Spleen (tissue), 11 donors: ENCODE measurements at regions not wholly inside any gene's neighbourhood (a gene's known extent, or its start where the extent isn't known, plus 50 kb on each side); places are given as distances from the start of the nearest gene placed in this dataset.
A peak's percentile ranks its signal among the peaks of the same experiment; 100 is the strongest.

ENCODE experiments used
- DNase-seq: peaks from one replicate; pipeline ENCODE4 v3.0.0-alpha.2; 2020
- H3K27ac ChIP-seq, 8 donors: fragments of 200-600 bp; sonication (generic) in 7 of 8; 1 replicate in 4 of 8; 2 replicates in 4 of 8; pipeline versions ENCODE4 v1.5.0 to v1.8.0; 2016 to 2021; ENCODE audit warnings: inconsistent platforms in 4 of 8, mild to moderate bottlenecking in 4 of 8, moderate library complexity in 1 of 8
- H3K27me3 ChIP-seq, 7 donors: fragments of 200-600 bp; sonication (generic) in 6 of 7; replicated peaks in 1 of 7; 1 replicate in 4 of 7; 2 replicates in 3 of 7; pipeline versions ENCODE4 v1.5.0 to v1.8.0; 2016 to 2021; ENCODE audit warnings: inconsistent platforms in 3 of 7, mild to moderate bottlenecking in 1 of 7
- H3K36me3 ChIP-seq, 6 donors: fragments of 200-600 bp; sonication (generic) in 5 of 6; 1 replicate in 4 of 6; 2 replicates in 2 of 6; pipeline versions ENCODE4 v1.5.0 to v1.8.0; 2016 to 2021; ENCODE audit warnings: inconsistent platforms in 2 of 6
- H3K4me1 ChIP-seq, 6 donors: fragments of 200-600 bp; sonication (generic) in 5 of 6; 1 replicate in 3 of 6; 2 replicates in 3 of 6; pipeline versions ENCODE4 v1.5.0 to v1.8.0; 2016 to 2021; ENCODE audit warnings: inconsistent platforms in 3 of 6
- H3K4me3 ChIP-seq, 8 donors: fragments of 200-600 bp; sonication (generic) in 7 of 8; 1 replicate in 4 of 8; 2 replicates in 4 of 8; pipeline versions ENCODE4 v1.5.0 to v1.8.0; 2016 to 2021; ENCODE audit warnings: inconsistent platforms in 4 of 8, mild to moderate bottlenecking in 4 of 8, moderate library complexity in 2 of 8
- H3K9me3 ChIP-seq, 8 donors: fragments of 200-600 bp; sonication (generic) in 7 of 8; 1 replicate in 4 of 8; 2 replicates in 4 of 8; pipeline versions ENCODE4 v1.5.0 to v1.8.0; 2016 to 2021; ENCODE audit warnings: inconsistent platforms in 4 of 8
- POLR2A ChIP-seq, 3 donors: fragments of 450-650 bp; IDR thresholded peaks; one replicate each; pipeline ENCODE4 v1.5.1; 2017; ENCODE audit warnings: antibody characterized with exemption in 3 of 3, mild to moderate bottlenecking in 1 of 3
- POLR2AphosphoS5 ChIP-seq, 3 donors: sonication (generic); formaldehyde crosslinking; IDR thresholded peaks; one replicate each; pipeline ENCODE4 v1.5.1; 2017; ENCODE audit warnings: antibody characterized with exemption in 3 of 3
- WGBS, 5 donors: extraction: QIAGEN DNeasy Blood & Tissue Kit in 3 of 5; methylation state at CpG; one replicate each; pipeline versions ENCODE4 v1.1.5 to v1.1.7; 2013 to 2018; 5-methylcytosine and 5-hydroxymethylcytosine counted together
- intact Hi-C: fragments of 100-400 bp; cut with DNase I; formaldehyde crosslinking; loops from one replicate; pipeline ENCODE4 v1.15.0; 2023; ENCODE audit warnings: low total_unique reads
- TF ChIP-seq, protein P1 (sequence below), 11 experiments: fragments of 200-600 bp in 7 of 11; fragments of 450-650 bp in 4 of 11; sonication (generic) in 4 of 11; IDR thresholded peaks in 8 of 11; conservative IDR thresholded peaks in 3 of 11; 1 replicate in 7 of 11; 2 replicates in 4 of 11; pipeline versions ENCODE4 v1.4.0 to v1.8.0; 2016 to 2021; ENCODE audit warnings: antibody characterized with exemption in 11 of 11, inconsistent platforms in 4 of 11, mild to moderate bottlenecking in 1 of 11
- donor health status: healthy with polysubstance abuse.
- donor health status: DM: no; HTN: no; CAD: no; lungs with moderate emphysema.
- donor health status: DM: no; HTN: no; CAD: no.
- donor health status: Bipolar disorder and iron deficiency.
- donor health status: healthy.
- donor health status: DM: no; HTN: no; CAD: no.
- donor health status: DM: yes; HTN: yes; CAD: no.

DNA sequence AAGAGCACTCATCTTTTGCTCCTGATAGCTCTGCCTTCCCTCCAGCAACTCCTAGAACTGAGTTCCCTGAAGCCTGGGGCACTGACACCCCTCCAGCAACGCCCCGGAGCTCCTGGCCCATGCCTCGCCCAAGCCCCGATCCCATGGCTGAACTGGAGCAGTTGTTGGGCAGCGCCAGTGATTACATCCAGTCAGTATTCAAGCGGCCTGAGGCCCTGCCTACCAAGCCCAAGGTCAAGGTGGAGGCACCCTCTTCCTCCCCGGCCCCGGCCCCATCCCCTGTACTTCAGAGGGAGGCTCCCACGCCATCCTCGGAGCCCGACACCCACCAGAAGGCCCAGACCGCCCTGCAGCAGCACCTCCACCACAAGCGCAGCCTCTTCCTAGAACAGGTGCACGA, 62.4 kb downstream of the TET3 start:
- Histone ChIP-seq H3K4me1 (peaks cover 0 to 7% (median 0%) of the 10 kb centered on the region in 6 donors), H3K27me3 (no peaks in the 10 kb centered on the region), H3K9me3 (no peaks in the 10 kb centered on the region), H3K36me3 (peaks cover 0 to 45% (median 27%) of the 10 kb centered on the region in 6 donors), H3K4me3 (no peak overlapping the region), H3K27ac (no peak overlapping the region)
- intact Hi-C loops, result no loop called here
- DNase-seq, result no peak
- TF ChIP-seq POLR2AphosphoS5 (IDR thresholded peaks at IDR 0.05) (peak in 1 of 3 donors; percentile 29), POLR2A (IDR thresholded peaks at IDR 0.05) (no peak)
- TF ChIP-seq, protein P1, sequence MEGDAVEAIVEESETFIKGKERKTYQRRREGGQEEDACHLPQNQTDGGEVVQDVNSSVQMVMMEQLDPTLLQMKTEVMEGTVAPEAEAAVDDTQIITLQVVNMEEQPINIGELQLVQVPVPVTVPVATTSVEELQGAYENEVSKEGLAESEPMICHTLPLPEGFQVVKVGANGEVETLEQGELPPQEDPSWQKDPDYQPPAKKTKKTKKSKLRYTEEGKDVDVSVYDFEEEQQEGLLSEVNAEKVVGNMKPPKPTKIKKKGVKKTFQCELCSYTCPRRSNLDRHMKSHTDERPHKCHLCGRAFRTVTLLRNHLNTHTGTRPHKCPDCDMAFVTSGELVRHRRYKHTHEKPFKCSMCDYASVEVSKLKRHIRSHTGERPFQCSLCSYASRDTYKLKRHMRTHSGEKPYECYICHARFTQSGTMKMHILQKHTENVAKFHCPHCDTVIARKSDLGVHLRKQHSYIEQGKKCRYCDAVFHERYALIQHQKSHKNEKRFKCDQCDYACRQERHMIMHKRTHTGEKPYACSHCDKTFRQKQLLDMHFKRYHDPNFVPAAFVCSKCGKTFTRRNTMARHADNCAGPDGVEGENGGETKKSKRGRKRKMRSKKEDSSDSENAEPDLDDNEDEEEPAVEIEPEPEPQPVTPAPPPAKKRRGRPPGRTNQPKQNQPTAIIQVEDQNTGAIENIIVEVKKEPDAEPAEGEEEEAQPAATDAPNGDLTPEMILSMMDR (IDR thresholded peaks at IDR 0.05 in 8 of 11, conservative IDR thresholded peaks at IDR 0.05 in 3 of 11), result no peak
- 98 to 99% (median 99%) methylated on average over 14 of the region's 14 CpGs for WGBS, 5 donors

DNA sequence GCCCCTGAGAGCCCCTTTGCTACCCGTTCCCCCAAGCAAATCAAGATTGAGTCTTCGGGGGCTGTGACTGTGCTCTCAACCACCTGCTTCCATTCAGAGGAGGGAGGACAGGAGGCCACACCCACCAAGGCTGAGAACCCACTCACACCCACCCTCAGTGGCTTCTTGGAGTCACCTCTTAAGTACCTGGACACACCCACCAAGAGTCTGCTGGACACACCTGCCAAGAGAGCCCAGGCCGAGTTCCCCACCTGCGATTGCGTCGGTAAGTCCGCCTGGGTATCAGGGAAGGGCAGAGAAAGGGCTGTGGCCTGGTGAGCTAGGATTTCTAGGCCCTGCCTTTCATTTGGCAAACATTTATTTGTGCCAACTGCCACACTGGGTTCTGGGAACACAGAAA, 63.4 kb downstream of the TET3 start:
- H3K4me3 ChIP-seq, result no peak overlapping the region
- H3K27ac ChIP-seq, result no peak overlapping the region
- peaks cover 4 to 15% (median 5%) of the 10 kb centered on the region in 6 donors for H3K4me1 ChIP-seq
- peaks cover 0 to 45% (median 27%) of the 10 kb centered on the region in 6 donors for H3K36me3 ChIP-seq
- 95 to 99% (median 96%) methylated on average over 7 of the region's 7 CpGs for WGBS, 5 donors
- DNase-seq, result no peak
- no peaks in the 10 kb centered on the region for H3K27me3 ChIP-seq
- intact Hi-C loops, result no loop called here
- TF ChIP-seq POLR2A (IDR thresholded peaks at IDR 0.05) (no peak), POLR2AphosphoS5 (IDR thresholded peaks at IDR 0.05) (no peak)
- TF ChIP-seq, protein P1 (IDR thresholded peaks at IDR 0.05 in 8 of 11, conservative IDR thresholded peaks at IDR 0.05 in 3 of 11), result no peak
- H3K9me3 ChIP-seq, result no peaks in the 10 kb centered on the region

DNA sequence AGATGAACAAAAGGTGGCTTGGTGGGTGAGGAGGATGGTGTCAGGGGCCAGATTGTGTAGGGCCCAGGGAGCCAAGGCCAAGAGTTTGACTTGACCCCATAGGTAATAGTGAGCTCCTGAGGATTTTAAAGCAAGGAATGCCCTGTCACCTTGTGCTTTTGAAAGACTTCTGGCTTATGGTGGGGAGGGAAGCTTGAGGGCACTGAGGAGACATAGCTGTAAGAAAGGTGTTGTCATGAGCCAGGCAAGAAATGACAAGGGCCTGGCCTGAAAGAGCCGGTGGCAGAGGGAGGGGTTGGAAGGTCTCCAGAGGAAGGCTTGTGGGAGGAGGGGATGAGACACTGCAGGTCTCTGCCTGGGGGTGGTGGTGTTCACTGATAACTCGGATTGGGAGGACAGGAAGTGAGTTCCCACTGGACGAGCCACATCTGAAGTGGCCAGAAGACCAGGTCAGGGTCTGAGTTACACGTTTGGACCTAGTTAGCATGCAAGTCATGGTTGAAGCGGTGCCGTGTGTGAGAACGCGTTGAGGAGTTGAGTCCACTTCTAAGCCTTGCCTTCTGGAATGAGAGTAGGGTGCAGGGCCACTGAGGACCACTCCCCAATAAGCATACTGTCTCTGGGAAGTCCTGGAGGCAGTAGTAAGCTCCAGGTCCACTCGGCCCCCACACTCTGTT, 64.3 kb downstream of the TET3 start:
- TF ChIP-seq POLR2AphosphoS5 (IDR thresholded peaks at IDR 0.05), result no peak
- no peak for TF ChIP-seq POLR2A (IDR thresholded peaks at IDR 0.05)
- TF ChIP-seq, protein P1 (IDR thresholded peaks at IDR 0.05 in 8 of 11, conservative IDR thresholded peaks at IDR 0.05 in 3 of 11), result no peak
- intact Hi-C loops, result no loop called here
- WGBS, 5 donors, result 76 to 85% (median 83%) methylated on average over 9 of the region's 9 CpGs
- Histone ChIP-seq H3K4me1 (peaks cover 8 to 23% (median 10%) of the 10 kb centered on the region in 6 donors), H3K27me3 (no peaks in the 10 kb centered on the region), H3K9me3 (no peaks in the 10 kb centered on the region), H3K36me3 (peaks cover 0 to 45% (median 27%) of the 10 kb centered on the region in 6 donors), H3K4me3 (no peak overlapping the region), H3K27ac (no peak overlapping the region)
- no peak for DNase-seq

DNA sequence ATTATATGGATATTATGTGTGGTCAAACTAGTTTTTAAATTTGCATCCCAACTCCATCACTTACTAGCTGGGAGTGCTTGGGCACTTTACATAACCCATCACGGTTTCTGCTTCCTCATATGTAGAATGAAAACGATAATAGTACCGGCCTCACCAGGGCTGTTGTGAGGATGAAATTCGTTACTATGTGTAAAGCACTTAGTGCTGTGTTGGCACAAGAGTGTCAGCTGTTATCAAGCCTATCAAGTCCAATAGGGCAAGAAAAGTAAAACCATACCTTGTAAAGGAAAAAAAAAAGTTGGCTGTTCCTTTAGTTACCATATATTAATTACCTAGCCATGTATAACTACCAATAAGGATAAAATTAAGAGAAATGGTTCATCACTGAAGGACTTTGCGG, 65.4 kb downstream of the TET3 start:
- 86 to 97% (median 89%) methylated on average over 5 of the region's 5 CpGs for WGBS, 5 donors
- intact Hi-C loops, result no loop called here
- no peak for DNase-seq
- H3K9me3 ChIP-seq, result no peaks in the 10 kb centered on the region
- no peaks in the 10 kb centered on the region for H3K27me3 ChIP-seq
- no peak overlapping the region for H3K27ac ChIP-seq
- no peak for TF ChIP-seq POLR2AphosphoS5 (IDR thresholded peaks at IDR 0.05)
- TF ChIP-seq, protein P1 (IDR thresholded peaks at IDR 0.05 in 8 of 11, conservative IDR thresholded peaks at IDR 0.05 in 3 of 11), result no peak
- TF ChIP-seq POLR2A (IDR thresholded peaks at IDR 0.05), result no peak
- peaks cover 0 to 45% (median 27%) of the 10 kb centered on the region in 6 donors for H3K36me3 ChIP-seq
- H3K4me3 ChIP-seq, result no peak overlapping the region
- H3K4me1 ChIP-seq, result peaks cover 8 to 25% (median 10%) of the 10 kb centered on the region in 6 donors
